ENCODE measurements at regions not wholly inside any gene's neighbourhood (a gene's known extent, or its start where the extent isn't known, plus 50 kb on each side); places are given as distances from the start of the nearest gene placed in this dataset.

GRCh38 chr6:150698391-150698790, 98.7 kb downstream of the PLEKHG1 start:
- TF ChIP-seq POLR2AphosphoS5 (IDR thresholded peaks at IDR 0.05; ENCODE audit: low read depth), result no peak
- TF ChIP-seq REST (IDR thresholded peaks at IDR 0.05; ENCODE audit: unreplicated experiment), result no peak
- no peak for TF ChIP-seq CTCF (conservative IDR thresholded peaks at IDR 0.05; ENCODE audit: low read depth in 2 of 2)
